Islet precursor cell (in vitro differentiated cells): ENCODE measurements at regions not wholly inside any gene's neighbourhood (a gene's known extent, or its start where the extent isn't known, plus 50 kb on each side); places are given as distances from the start of the nearest gene placed in this dataset.
"Not testable (repeated sequence)": the region's sequence is repeated elsewhere in the genome, so short reads cannot be mapped to it uniquely, and the experiment has no call there.

Experiments
- DNase-seq: peaks from one replicate; pipeline ENCODE4 v3.0.0-alpha.2; 2018

DNA sequence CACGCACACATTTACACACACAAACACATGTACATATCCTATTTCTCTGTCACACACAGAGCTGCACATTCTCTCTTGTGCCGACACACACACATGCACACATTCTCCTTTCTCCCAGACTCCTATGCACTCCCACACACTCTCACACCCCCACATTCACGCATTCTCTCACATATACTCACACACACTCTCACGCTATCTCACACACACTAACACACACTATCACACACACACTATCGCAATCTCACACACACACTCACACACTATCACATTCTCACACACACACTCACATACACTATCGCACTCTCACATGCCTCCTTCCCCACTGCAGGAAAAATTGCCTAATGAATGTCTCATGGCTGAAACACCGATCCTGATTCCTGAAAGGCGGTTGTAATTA is 450.7 kb downstream of the AACS start:
- DNase-seq = no peak

DNA sequence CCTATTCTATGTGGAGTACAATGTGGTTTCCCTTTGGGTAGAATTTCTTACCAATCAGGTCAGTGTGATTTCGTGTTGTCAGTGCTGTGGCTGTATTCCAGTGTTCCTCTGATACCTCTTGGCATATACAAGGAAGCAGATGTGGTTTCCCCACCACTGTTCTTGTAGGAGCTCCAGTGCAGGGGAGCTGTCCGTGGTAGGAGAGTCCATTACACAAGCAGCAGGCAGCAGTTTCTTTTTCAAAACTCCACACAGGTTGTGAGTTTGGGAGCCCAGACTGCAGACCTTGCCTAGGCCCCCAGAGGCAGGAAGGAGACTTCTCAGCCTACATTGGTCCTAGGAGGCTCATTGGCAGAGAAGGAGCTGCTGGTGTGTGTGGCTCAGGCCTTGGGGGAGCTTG is 452.8 kb downstream of the AACS start:
- DNase-seq = peak; percentile 88

- DNase-seq = no peak
Measured at GRCh38 chr12:125519026-125519651, 453.9 kb downstream of the AACS start.

- peak; percentile 36 for DNase-seq
Measured at GRCh38 chr12:125525879-125526278, 460.6 kb downstream of the AACS start.

DNA sequence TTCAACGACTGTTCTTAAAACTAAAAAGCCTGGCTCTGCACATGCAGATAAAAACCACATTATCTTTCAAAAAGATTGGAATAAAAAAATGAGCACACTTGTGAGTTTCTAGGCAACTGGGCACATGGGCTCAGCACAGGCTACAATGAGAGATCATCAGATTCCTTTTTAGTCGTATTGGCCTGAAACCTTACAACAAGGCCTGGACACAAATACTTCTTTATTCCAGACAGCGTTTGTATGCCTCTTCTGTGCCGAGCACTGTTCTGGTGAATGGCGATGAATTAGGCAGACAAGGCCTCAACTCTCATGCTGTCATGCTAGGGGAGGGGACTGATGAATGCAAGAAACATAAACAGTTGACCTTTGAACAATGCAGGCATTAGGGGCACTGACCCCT is 463.0 kb downstream of the AACS start:
- DNase-seq = peak; percentile 38

GRCh38 chr12:125530201-125530600 is 465.0 kb downstream of the AACS start:
- DNase-seq = no peak

- peak; percentile 38 for DNase-seq
Measured at GRCh38 chr12:125530876-125531275, 465.6 kb downstream of the AACS start.

GRCh38 chr12:125531574-125531973 is 466.3 kb downstream of the AACS start:
- no peak for DNase-seq

GRCh38 chr12:125533434-125534029 is 468.3 kb downstream of the AACS start:
- DNase-seq = peak; percentile 91

DNA sequence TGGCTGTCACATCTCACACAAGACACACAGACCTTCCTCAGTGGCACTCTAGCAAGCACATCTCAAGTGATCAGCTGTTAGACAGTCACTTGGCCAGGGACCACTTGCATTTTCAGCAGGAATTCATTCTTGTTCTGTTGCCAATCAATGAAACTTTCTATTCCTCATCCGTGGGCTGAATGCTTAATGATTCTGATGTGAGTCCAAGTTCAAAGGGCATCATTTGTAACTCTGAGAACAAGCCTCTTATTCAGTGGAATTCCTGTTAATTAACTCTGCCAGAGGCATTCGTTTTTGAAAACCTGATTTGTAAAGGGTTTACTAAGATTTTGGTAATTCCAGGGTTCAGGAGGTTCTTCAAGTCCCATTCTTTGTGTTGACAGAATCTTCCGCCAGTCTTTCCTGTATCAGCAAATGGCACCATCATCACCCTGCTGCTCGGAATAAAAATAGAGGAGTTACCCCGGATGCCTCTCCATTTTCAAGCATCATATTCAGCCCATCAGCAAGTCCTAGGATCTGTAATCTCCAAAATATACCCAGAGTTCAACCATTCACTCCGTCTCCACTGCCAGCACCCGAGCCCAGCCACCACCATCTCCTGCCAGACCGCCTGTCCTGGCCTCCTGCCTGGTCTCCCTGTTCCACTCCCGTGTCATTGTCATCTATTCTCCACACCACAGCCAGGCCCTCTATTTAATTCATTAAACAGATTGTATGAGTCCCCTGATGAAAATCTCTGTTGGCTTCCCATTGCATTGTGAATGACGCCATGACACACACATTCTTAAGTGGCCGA is 473.4 kb downstream of the AACS start:
- DNase-seq = no peak

DNA sequence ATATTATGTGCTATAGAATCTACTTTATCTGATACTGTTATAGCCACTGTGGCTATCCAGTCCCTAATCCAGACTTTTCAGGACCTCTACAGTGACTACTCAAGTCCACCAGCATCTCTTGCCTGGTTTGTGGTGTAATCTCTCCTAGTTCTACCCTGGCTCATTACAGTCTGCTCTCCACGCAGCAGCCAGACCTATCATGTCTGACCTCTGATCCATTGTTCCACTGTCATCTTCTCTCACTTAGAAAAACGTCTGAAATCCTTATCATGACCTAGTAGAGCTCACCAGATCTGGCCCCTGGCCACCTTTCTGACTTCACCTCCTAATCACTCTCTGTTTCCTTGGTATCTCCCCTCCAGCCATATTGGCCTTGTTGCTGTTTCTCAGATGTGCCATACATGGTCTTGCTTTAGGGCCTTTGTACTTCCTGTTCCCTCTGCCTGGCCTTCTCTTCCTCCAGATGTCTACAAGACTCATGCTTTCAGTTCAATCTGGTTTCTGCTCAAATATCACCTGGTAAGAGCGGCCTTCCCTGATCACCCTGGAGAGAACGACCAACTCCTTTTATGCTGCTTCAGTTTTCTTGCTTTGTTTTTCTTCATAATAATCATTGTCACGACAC is 475.5 kb downstream of the AACS start:
- peak; percentile 64 for DNase-seq

GRCh38 chr12:125544960-125545359 is 479.7 kb downstream of the AACS start:
- DNase-seq = peak; percentile 30

GRCh38 chr12:125549171-125549570 is 483.9 kb downstream of the AACS start:
- DNase-seq = peak; percentile 18

DNA sequence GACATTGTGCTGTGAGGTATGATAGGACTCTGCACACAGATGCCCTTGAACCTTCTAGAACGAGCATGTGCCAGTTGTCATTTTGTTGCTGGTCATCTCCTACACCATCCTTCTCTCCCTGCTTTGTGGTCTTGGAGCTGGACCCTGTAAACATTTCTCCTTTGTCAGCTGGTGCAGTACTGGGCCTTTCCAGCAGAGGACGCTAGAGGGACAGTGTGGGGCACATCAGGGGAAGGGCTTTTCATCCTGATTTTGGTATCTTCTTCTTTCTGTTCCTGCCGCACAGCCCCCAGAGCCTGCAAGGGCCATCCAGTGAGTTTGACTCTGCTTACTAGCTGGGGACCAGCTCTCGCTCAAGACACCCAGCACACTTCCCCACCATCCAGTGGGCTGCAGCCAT is 484.6 kb downstream of the AACS start:
- DNase-seq = peak; percentile 52

DNA sequence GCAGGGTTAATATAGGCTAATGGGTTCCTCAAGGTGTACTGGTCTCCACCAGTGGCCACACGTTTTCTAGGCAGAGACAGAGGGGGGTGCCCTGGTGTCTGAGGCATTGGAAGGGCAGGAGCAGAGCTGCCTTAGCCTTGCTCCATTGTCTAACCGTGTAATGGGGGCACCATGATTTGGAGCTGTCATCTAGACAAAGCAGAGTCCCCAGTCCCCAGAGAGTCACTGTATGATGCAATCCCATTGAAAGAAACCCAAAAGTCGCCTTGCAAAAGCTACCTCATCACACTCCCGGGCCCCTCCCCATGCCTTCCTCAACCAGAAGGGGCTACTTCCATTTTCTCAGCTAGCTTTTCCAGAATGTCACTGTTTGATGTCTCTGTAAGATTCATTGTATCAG is 487.1 kb downstream of the AACS start:
- DNase-seq = peak; percentile 33

- not testable (repeated sequence) for DNase-seq
Measured at GRCh38 chr12:125561008-125561407, 495.8 kb downstream of the AACS start.

- DNase-seq = no peak
Measured at GRCh38 chr12:125564753-125565152, 499.5 kb downstream of the AACS start.

DNA sequence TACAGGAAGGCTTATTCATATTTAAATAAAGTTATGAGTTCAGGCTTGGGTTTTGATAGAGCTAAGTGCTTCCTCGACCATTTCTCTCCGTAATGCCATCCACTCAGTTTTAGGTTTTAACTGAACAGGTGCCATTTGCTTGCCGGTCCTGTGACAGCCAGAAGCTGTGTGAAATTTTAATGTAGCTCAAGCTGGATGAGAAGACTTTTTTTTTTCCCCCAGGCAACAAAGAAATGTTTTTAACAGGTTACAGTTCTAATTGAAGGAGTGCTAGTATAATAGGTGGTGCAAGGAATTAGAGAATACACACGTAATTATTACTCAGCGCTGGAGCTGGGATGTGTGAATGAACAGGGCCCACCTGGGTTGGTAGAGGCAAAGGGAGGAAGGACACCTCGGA is 502.3 kb downstream of the AACS start:
- DNase-seq = no peak

DNA sequence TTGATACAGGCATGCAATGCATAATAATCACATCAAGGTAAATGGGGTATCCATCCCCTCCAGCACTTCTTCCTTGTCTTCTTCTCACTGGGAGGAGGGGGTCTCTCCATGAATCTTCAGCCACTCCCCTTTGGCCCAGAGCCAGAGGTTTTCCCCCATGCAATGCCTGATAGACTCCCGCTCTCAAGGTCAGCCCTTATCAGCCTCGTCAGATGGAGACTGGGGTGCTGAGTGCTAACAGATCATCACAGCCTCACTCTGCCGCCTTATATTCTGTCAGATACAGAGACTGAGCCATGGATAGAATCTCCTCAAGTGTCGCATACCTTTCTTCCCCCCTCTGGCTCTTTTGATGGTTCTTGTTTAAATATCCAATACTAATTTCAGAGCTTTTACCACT is 503.1 kb downstream of the AACS start:
- DNase-seq = no peak

GRCh38 chr12:125573271-125573670 is 508.0 kb downstream of the AACS start:
- no peak for DNase-seq

GRCh38 chr12:125577334-125577733 is 512.1 kb downstream of the AACS start:
- no peak for DNase-seq

DNA sequence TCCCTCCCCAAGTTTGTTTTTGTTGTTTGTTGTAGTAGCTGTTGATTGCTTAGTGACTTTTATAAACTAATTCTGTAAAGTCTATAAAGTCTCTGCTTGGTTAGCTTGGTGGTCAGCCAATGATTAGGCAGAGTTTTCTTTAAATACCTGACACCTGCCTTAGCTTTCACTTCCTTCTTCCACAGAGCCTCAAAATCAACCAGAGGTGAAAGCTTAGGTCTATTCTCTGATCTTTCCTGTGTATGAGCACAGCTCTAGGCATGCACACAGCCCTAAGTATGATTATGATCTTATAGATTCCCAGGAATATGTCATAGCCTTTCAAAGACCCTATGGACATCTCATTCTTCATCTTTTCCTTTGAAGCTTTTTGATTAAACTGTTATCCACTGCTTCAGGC is 514.7 kb downstream of the AACS start:
- no peak for DNase-seq

DNA sequence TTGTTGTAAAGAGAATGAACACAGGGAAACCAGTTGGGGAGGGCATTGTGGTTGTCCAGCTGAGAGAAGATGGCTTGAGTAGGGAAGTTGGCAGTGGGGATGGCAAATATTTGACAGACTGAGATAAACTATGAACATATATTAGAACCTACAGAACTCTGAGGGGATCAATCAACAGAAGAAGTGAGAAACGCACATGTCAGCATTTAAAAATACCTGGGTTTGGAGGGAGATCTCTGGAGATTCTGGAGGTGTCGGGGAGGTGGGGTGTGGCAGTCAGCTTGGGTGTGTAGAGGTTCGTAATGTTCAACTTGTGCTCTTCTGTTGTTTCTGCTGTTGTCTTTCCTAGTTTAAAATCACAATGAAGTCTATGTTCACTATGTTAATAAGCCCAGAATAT is 517.8 kb downstream of the AACS start:
- no peak for DNase-seq

DNA sequence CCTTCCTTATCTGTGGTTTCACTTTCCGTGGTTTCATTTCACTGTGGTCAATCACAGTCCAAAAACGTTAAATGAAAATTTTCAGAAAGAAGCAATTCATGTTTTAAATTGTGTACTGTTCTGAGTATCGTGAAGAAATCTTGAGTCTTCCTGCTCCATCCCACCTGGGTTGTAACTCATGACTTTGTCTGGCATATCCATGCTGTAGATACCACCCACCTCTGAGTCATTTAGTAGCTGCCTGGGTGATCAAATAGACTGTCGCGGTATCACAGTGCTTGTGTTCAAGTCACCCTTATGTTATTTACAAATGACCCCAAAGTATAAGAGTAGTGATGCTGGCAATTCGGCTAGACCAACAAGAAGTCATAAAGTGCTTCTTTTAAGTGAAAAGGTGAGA is 521.2 kb downstream of the AACS start:
- DNase-seq = no peak
